Esophagus muscularis mucosa (tissue), 3 donors: ENCODE measurements at regions not wholly inside any gene's neighbourhood (a gene's known extent, or its start where the extent isn't known, plus 50 kb on each side); places are given as distances from the start of the nearest gene placed in this dataset.

Source experiments
- CTCF ChIP-seq, 3 experiments: fragments of 200-600 bp in 2 of 3; fragments of 450-650 bp in 1 of 3; sonication (generic) in 2 of 3; IDR thresholded peaks; one replicate each; pipeline ENCODE4 v1.5.1; 2017 to 2019; ENCODE audit warnings: antibody characterized with exemption in 3 of 3, mild to moderate bottlenecking in 2 of 3, moderate library complexity in 1 of 3
- POLR2A ChIP-seq: fragments of 450-650 bp; IDR thresholded peaks from one replicate; pipeline ENCODE4 v1.6.1; 2017; ENCODE audit warnings: antibody characterized with exemption, moderate library complexity, mild to moderate bottlenecking, low read depth
- POLR2AphosphoS5 ChIP-seq, 2 donors: sonication (generic); formaldehyde crosslinking; IDR thresholded peaks; one replicate each; pipeline ENCODE4 v1.6.1; 2017; ENCODE audit warnings: antibody characterized with exemption in 2 of 2

DNA sequence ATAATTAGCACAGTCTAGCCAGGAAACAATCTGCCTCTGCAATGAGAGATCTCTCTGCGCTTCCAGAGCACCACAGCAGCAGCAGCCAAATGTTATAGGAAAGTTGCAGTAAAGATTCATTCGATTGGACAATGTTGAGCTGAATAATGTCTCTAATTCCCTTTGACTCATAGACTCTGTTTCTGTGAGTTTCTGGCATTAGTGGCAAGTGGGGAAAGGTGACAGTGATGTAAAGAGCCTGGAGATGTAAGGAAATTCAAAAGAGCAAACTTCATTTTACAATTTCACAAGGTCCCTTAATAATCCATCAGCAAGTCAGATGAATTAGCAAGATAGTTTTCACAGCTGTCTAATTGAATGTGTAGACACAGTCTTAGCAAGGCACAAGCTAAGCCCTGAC, 184.4 kb downstream of the VEGFC start:
- TF ChIP-seq CTCF (IDR thresholded peaks at IDR 0.05) (no peak), POLR2A (no peak), POLR2AphosphoS5 (IDR thresholded peaks at IDR 0.05) (no peak)
